K562 (cell line): ENCODE measurements at regions not wholly inside any gene's neighbourhood (a gene's known extent, or its start where the extent isn't known, plus 50 kb on each side); places are given as distances from the start of the nearest gene placed in this dataset.

Source experiments
- IRF9 ChIP-seq: fragments of 450-650 bp; IDR thresholded peaks from 2 replicates; pipeline ENCODE4 v1.6.1; 2016; ENCODE audit warnings: missing biosample characterization, missing genetic modification characterization
- NFXL1 ChIP-seq: fragments of 450-650 bp; formaldehyde crosslinking; IDR thresholded peaks from 2 replicates; pipeline ENCODE4 v1.4.0; 2021; ENCODE audit warnings: mild to moderate bottlenecking
- PTTG1 ChIP-seq: fragments of 450-650 bp; IDR thresholded peaks from 2 replicates; pipeline ENCODE4 v1.6.1; 2016; ENCODE audit warnings: low read depth, mild to moderate bottlenecking, missing genetic modification characterization, missing compliant biosample characterization
- SMAD1 ChIP-seq: fragments of 150-350 bp; IDR thresholded peaks from 2 replicates; pipeline ENCODE4 v1.6.1; 2014; ENCODE audit warnings: low read length, low read depth; ENCODE audit not compliant: partially characterized antibody
- SMARCA4 ChIP-seq: fragments of 450-650 bp; IDR thresholded peaks from 2 replicates; pipeline ENCODE4 v1.6.1; 2016
- ZNF253 ChIP-seq: fragments of 250-450 bp; sonication (Bioruptor Pico); conservative IDR thresholded peaks from 2 replicates; pipeline ENCODE4 v1.6.1; 2021; ENCODE audit warnings: mild to moderate bottlenecking
- TF ChIP-seq, protein P1 (sequence below): fragments of 450-650 bp; formaldehyde crosslinking; IDR thresholded peaks from 2 replicates; pipeline ENCODE4 v1.4.0; 2020; ENCODE audit warnings: mild to moderate bottlenecking, moderate library complexity
- TF ChIP-seq, protein P2 (sequence below): fragments of 250-450 bp; sonication (Bioruptor Pico); IDR thresholded peaks from 2 replicates; pipeline ENCODE4 v1.5.0; 2020; ENCODE audit warnings: mild to moderate bottlenecking
- TF ChIP-seq, protein P3 (sequence below): fragments of 200-600 bp; sonication (generic); IDR thresholded peaks from one replicate; pipeline ENCODE4 v1.6.1; 2012; ENCODE audit warnings: mild to moderate bottlenecking, low read depth, low read length, inconsistent platforms
- TF ChIP-seq, protein P4 (sequence below): sonication (generic); formaldehyde crosslinking; IDR thresholded peaks from 2 replicates; pipeline ENCODE4 v1.8.1; 2022; ENCODE audit warnings: missing genetic modification reagents

DNA sequence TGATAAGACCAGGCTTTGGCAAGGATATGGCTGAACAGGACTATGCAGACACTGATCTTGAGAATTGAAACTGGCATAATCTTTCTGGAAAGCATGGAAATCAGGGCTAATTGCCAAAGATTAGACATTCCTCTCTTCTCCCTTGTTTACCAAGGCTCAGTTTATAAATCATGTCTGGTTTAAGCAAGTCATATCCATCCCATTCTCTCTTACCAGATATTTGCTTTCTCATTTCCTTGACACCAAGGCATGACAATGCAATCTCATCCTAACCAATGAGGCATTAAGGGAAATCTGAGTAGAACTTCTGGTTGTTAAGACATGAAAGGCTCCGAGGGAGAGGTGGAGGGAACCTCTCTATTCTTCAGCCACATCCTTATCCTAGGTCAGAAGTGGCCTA is 110.3 kb upstream of the CEP85L start (continued):
- TF ChIP-seq, protein P1, sequence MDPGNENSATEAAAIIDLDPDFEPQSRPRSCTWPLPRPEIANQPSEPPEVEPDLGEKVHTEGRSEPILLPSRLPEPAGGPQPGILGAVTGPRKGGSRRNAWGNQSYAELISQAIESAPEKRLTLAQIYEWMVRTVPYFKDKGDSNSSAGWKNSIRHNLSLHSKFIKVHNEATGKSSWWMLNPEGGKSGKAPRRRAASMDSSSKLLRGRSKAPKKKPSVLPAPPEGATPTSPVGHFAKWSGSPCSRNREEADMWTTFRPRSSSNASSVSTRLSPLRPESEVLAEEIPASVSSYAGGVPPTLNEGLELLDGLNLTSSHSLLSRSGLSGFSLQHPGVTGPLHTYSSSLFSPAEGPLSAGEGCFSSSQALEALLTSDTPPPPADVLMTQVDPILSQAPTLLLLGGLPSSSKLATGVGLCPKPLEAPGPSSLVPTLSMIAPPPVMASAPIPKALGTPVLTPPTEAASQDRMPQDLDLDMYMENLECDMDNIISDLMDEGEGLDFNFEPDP (CRISPR knock-in tag), result no peak
- TF ChIP-seq, protein P2, sequence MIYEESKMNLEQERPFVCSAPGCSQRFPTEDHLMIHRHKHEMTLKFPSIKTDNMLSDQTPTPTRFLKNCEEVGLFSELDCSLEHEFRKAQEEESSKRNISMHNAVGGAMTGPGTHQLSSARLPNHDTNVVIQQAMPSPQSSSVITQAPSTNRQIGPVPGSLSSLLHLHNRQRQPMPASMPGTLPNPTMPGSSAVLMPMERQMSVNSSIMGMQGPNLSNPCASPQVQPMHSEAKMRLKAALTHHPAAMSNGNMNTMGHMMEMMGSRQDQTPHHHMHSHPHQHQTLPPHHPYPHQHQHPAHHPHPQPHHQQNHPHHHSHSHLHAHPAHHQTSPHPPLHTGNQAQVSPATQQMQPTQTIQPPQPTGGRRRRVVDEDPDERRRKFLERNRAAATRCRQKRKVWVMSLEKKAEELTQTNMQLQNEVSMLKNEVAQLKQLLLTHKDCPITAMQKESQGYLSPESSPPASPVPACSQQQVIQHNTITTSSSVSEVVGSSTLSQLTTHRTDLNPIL, result no peak
- TF ChIP-seq IRF9 (tag) (no peak), ZNF253 (CRISPR knock-in tag) (no peak), SMARCA4 (peak; percentile 16; the same call in 1 of the 2 replicates), SMAD1 (no peak), PTTG1 (no peak), NFXL1 (CRISPR knock-in tag) (no peak)
- TF ChIP-seq, protein P3, sequence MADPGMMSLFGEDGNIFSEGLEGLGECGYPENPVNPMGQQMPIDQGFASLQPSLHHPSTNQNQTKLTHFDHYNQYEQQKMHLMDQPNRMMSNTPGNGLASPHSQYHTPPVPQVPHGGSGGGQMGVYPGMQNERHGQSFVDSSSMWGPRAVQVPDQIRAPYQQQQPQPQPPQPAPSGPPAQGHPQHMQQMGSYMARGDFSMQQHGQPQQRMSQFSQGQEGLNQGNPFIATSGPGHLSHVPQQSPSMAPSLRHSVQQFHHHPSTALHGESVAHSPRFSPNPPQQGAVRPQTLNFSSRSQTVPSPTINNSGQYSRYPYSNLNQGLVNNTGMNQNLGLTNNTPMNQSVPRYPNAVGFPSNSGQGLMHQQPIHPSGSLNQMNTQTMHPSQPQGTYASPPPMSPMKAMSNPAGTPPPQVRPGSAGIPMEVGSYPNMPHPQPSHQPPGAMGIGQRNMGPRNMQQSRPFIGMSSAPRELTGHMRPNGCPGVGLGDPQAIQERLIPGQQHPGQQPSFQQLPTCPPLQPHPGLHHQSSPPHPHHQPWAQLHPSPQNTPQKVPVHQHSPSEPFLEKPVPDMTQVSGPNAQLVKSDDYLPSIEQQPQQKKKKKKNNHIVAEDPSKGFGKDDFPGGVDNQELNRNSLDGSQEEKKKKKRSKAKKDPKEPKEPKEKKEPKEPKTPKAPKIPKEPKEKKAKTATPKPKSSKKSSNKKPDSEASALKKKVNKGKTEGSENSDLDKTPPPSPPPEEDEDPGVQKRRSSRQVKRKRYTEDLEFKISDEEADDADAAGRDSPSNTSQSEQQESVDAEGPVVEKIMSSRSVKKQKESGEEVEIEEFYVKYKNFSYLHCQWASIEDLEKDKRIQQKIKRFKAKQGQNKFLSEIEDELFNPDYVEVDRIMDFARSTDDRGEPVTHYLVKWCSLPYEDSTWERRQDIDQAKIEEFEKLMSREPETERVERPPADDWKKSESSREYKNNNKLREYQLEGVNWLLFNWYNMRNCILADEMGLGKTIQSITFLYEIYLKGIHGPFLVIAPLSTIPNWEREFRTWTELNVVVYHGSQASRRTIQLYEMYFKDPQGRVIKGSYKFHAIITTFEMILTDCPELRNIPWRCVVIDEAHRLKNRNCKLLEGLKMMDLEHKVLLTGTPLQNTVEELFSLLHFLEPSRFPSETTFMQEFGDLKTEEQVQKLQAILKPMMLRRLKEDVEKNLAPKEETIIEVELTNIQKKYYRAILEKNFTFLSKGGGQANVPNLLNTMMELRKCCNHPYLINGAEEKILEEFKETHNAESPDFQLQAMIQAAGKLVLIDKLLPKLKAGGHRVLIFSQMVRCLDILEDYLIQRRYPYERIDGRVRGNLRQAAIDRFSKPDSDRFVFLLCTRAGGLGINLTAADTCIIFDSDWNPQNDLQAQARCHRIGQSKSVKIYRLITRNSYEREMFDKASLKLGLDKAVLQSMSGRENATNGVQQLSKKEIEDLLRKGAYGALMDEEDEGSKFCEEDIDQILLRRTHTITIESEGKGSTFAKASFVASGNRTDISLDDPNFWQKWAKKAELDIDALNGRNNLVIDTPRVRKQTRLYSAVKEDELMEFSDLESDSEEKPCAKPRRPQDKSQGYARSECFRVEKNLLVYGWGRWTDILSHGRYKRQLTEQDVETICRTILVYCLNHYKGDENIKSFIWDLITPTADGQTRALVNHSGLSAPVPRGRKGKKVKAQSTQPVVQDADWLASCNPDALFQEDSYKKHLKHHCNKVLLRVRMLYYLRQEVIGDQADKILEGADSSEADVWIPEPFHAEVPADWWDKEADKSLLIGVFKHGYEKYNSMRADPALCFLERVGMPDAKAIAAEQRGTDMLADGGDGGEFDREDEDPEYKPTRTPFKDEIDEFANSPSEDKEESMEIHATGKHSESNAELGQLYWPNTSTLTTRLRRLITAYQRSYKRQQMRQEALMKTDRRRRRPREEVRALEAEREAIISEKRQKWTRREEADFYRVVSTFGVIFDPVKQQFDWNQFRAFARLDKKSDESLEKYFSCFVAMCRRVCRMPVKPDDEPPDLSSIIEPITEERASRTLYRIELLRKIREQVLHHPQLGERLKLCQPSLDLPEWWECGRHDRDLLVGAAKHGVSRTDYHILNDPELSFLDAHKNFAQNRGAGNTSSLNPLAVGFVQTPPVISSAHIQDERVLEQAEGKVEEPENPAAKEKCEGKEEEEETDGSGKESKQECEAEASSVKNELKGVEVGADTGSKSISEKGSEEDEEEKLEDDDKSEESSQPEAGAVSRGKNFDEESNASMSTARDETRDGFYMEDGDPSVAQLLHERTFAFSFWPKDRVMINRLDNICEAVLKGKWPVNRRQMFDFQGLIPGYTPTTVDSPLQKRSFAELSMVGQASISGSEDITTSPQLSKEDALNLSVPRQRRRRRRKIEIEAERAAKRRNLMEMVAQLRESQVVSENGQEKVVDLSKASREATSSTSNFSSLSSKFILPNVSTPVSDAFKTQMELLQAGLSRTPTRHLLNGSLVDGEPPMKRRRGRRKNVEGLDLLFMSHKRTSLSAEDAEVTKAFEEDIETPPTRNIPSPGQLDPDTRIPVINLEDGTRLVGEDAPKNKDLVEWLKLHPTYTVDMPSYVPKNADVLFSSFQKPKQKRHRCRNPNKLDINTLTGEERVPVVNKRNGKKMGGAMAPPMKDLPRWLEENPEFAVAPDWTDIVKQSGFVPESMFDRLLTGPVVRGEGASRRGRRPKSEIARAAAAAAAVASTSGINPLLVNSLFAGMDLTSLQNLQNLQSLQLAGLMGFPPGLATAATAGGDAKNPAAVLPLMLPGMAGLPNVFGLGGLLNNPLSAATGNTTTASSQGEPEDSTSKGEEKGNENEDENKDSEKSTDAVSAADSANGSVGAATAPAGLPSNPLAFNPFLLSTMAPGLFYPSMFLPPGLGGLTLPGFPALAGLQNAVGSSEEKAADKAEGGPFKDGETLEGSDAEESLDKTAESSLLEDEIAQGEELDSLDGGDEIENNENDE, result no peak
- TF ChIP-seq, protein P4, sequence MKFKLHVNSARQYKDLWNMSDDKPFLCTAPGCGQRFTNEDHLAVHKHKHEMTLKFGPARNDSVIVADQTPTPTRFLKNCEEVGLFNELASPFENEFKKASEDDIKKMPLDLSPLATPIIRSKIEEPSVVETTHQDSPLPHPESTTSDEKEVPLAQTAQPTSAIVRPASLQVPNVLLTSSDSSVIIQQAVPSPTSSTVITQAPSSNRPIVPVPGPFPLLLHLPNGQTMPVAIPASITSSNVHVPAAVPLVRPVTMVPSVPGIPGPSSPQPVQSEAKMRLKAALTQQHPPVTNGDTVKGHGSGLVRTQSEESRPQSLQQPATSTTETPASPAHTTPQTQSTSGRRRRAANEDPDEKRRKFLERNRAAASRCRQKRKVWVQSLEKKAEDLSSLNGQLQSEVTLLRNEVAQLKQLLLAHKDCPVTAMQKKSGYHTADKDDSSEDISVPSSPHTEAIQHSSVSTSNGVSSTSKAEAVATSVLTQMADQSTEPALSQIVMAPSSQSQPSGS (CRISPR knock-in tag), result no peak
